ENCODE measurements at regions not wholly inside any gene's neighbourhood (a gene's known extent, or its start where the extent isn't known, plus 50 kb on each side); places are given as distances from the start of the nearest gene placed in this dataset.

- H3K36me3 Mint-ChIP-seq = no peaks in the 10 kb centered on the region
- TF ChIP-seq EZH2 (IDR thresholded peaks at IDR 0.05) (no peak), EZH2phosphoT487 (IDR thresholded peaks at IDR 0.05) (no peak), CTCF (IDR thresholded peaks at IDR 0.05) (no peak)
- peaks cover 19% of the 10 kb centered on the region for H3F3A ChIP-seq (ENCODE audit: low read depth)
- H2AFZ ChIP-seq (replicated peaks) = no peak overlapping the region
- no peaks in the 10 kb centered on the region for H3K27me3 ChIP-seq
- H3K27ac ChIP-seq = no peak overlapping the region
- no peak overlapping the region for H3K9ac ChIP-seq
- no peak for DNase-seq (ENCODE audit: low spot score)
- H3K79me2 ChIP-seq (ENCODE audit: low read depth) = no peaks in the 10 kb centered on the region
- no peak overlapping the region for H3K27ac Mint-ChIP-seq
- H3K4me1 Mint-ChIP-seq = peaks cover 19% of the 10 kb centered on the region
- no peaks in the 10 kb centered on the region for H3K9me3 Mint-ChIP-seq
- H3K4me3 Mint-ChIP-seq = no peak overlapping the region
- peaks cover 14% of the 10 kb centered on the region for H3K4me1 ChIP-seq
- no peak overlapping the region for H3K4me2 ChIP-seq
- peaks cover 12% of the 10 kb centered on the region for H3K27me3 Mint-ChIP-seq (ENCODE audit: insufficient read depth, low read depth)
- no peaks in the 10 kb centered on the region for H3K9me3 ChIP-seq (ENCODE audit: low read depth)
- no peaks in the 10 kb centered on the region for H4K20me1 ChIP-seq (ENCODE audit: low read depth)
- no peaks in the 10 kb centered on the region for H3K36me3 ChIP-seq
- no peak overlapping the region for H3K4me3 ChIP-seq
Measured at GRCh38 chr2:11096591-11096990, 58.7 kb upstream of the SLC66A3 start.

- Mint-ChIP-seq H3K27ac (no peak overlapping the region), H3K4me1 (peaks cover 19% of the 10 kb centered on the region)
- no peak overlapping the region for H3K4me2 ChIP-seq
Measured at GRCh38 chr2:11097038-11097720, 58.1 kb upstream of the SLC66A3 start.

GRCh38 chr2:11097854-11098387 lies 57.3 kb upstream of the SLC66A3 start:
- Histone ChIP-seq H3K9me3 (ENCODE audit: low read depth) (no peaks in the 10 kb centered on the region), H3K9ac (no peak overlapping the region), H3K27me3 (no peaks in the 10 kb centered on the region), H3K4me1 (peaks cover 5% of the 10 kb centered on the region), H3K79me2 (ENCODE audit: low read depth) (no peaks in the 10 kb centered on the region), H4K20me1 (ENCODE audit: low read depth) (no peaks in the 10 kb centered on the region), H3K36me3 (no peaks in the 10 kb centered on the region), H3K4me2 (no peak overlapping the region), H3F3A (ENCODE audit: low read depth) (peaks cover 9% of the 10 kb centered on the region), H3K4me3 (no peak overlapping the region), H3K27ac (no peak overlapping the region), H2AFZ (replicated peaks) (no peak overlapping the region)
- Mint-ChIP-seq H3K27me3 (ENCODE audit: insufficient read depth, low read depth) (peaks cover 10% of the 10 kb centered on the region), H3K36me3 (no peaks in the 10 kb centered on the region), H3K27ac (no peak overlapping the region), H3K4me1 (peaks cover 12% of the 10 kb centered on the region), H3K4me3 (no peak overlapping the region), H3K9me3 (no peaks in the 10 kb centered on the region)
- DNase-seq (ENCODE audit: low spot score) = no peak
- TF ChIP-seq CTCF (IDR thresholded peaks at IDR 0.05) = no peak
- TF ChIP-seq EZH2phosphoT487 (IDR thresholded peaks at IDR 0.05) = no peak
- TF ChIP-seq EZH2 (IDR thresholded peaks at IDR 0.05) = no peak

More at GRCh38 chr2:11097038-11097720, 58.1 kb upstream of the SLC66A3 start:
- Histone ChIP-seq H3K27me3 (no peaks in the 10 kb centered on the region), H3K4me3 (no peak overlapping the region), H3K27ac (no peak overlapping the region), H3K4me1 (peaks cover 12% of the 10 kb centered on the region), H3K9me3 (ENCODE audit: low read depth) (no peaks in the 10 kb centered on the region), H3K36me3 (no peaks in the 10 kb centered on the region), H3K79me2 (ENCODE audit: low read depth) (no peaks in the 10 kb centered on the region), H4K20me1 (ENCODE audit: low read depth) (no peaks in the 10 kb centered on the region), H2AFZ (replicated peaks) (no peak overlapping the region), H3F3A (ENCODE audit: low read depth) (peaks cover 17% of the 10 kb centered on the region), H3K9ac (no peak overlapping the region)
- Mint-ChIP-seq H3K4me3 (no peak overlapping the region), H3K36me3 (no peaks in the 10 kb centered on the region), H3K27me3 (ENCODE audit: insufficient read depth, low read depth) (peaks cover 12% of the 10 kb centered on the region), H3K9me3 (no peaks in the 10 kb centered on the region)
- DNase-seq (ENCODE audit: low spot score) = no peak
- TF ChIP-seq EZH2 (IDR thresholded peaks at IDR 0.05) (no peak), EZH2phosphoT487 (IDR thresholded peaks at IDR 0.05) (no peak), CTCF (IDR thresholded peaks at IDR 0.05) (no peak)

Data from neural progenitor cell (in vitro differentiated cells).